H1 (cell line): ENCODE measurements at regions not wholly inside any gene's neighbourhood (a gene's known extent, or its start where the extent isn't known, plus 50 kb on each side); places are given as distances from the start of the nearest gene placed in this dataset.

Experiments
- CTCF ChIA-PET: fragments of 300-600 bp; sonication (Branson Sonifier 250); formaldehyde crosslinking; loops from one replicate; lab custom pipeline; 2021; ENCODE audit not compliant: partially characterized antibody; lab: Charles Lee
- POLR2A ChIA-PET: fragments of 300-600 bp; sonication (Branson Sonifier 250); formaldehyde crosslinking; loops from one replicate; lab custom pipeline; 2021; ENCODE audit warnings: inconsistent platforms; ENCODE audit not compliant: partially characterized antibody; lab: Charles Lee
- DNase-seq, 2 experiments: peaks; one replicate each; pipeline versions ENCODE4 v3.0.0 to v3.0.0-alpha.2; 2010 to 2022; ENCODE audit warnings: low spot score in 2 of 2, low read depth in 1 of 2, mixed read lengths in 1 of 2
- FAIRE-seq: peaks from 2 replicates; lab custom pipeline; 2011; peaks lifted over from hg19 to GRCh38; lab: Jason Lieb, UNC
- H2AFZ ChIP-seq: 2 replicates; pipeline ENCODE4 v1.8.1; 2012; ENCODE audit warnings: low read length, inconsistent platforms
- H2AK5ac ChIP-seq: 2 replicates; pipeline ENCODE4 v1.6.1; 2013; ENCODE audit warnings: low read depth, low read length
- H2BK120ac ChIP-seq: replicated peaks from 2 replicates; pipeline ENCODE3; 2013; ENCODE audit warnings: low read depth, low read length, inconsistent platforms
- H2BK12ac ChIP-seq: 2 replicates; pipeline ENCODE4 v1.6.1; 2013; ENCODE audit warnings: low read depth, low read length
- H2BK15ac ChIP-seq: 2 replicates; pipeline ENCODE4 v1.6.1; 2013; ENCODE audit warnings: low read length
- H2BK20ac ChIP-seq: 2 replicates; pipeline ENCODE4 v1.6.1; 2013; ENCODE audit warnings: low read length
- H2BK5ac ChIP-seq: 2 replicates; pipeline ENCODE4 v1.6.1; 2013; ENCODE audit warnings: low read depth, low read length
- H3K14ac ChIP-seq: 2 replicates; pipeline ENCODE4 v1.6.1; 2013; ENCODE audit warnings: inconsistent platforms; ENCODE audit not compliant: insufficient read length
- H3K18ac ChIP-seq: 2 replicates; pipeline ENCODE4 v1.6.1; 2013; ENCODE audit warnings: low read length; ENCODE audit errors: extremely low read depth
- H3K23ac ChIP-seq: 2 replicates; pipeline ENCODE4 v1.6.1; 2013; ENCODE audit warnings: inconsistent platforms; ENCODE audit not compliant: insufficient read length
- H3K23me2 ChIP-seq: 2 replicates; pipeline ENCODE4 v1.6.1; 2013; ENCODE audit warnings: low read depth, low read length
- H3K27ac ChIP-seq: 2 replicates; pipeline ENCODE4 v1.6.1; 2011; ENCODE audit warnings: low read depth, low read length, inconsistent platforms
- H3K27me3 ChIP-seq, 4 experiments: replicated peaks in 1 of 4; 1 replicate in 1 of 4; 2 replicates in 3 of 4; pipeline versions ENCODE4 v1.6.1 to v1.8.1; 2011 to 2013; ENCODE audit warnings: low read length in 3 of 4, mild to moderate bottlenecking in 3 of 4, inconsistent platforms in 2 of 4, mixed read lengths in 2 of 4, moderate library complexity in 1 of 4; ENCODE audit not compliant: control insufficient read depth in 3 of 4, insufficient read depth in 3 of 4; ENCODE audit errors: extremely low read depth in 1 of 4
- H3K36me3 ChIP-seq, 4 experiments: 2 replicates each; pipeline versions ENCODE4 v1.6.1 to v1.8.1; 2011 to 2013; ENCODE audit warnings: mild to moderate bottlenecking in 4 of 4, low read length in 3 of 4, moderate library complexity in 2 of 4, control low read depth in 1 of 4, inconsistent platforms in 1 of 4; ENCODE audit not compliant: insufficient read depth in 4 of 4, control insufficient read depth in 2 of 4
- H3K4ac ChIP-seq: replicated peaks from 2 replicates; pipeline ENCODE3; 2013; ENCODE audit warnings: low read length, low read depth, mixed read lengths, inconsistent platforms; ENCODE audit not compliant: insufficient read length
- H3K4me1 ChIP-seq, 4 experiments: replicated peaks in 1 of 4; 1 replicate in 1 of 4; 2 replicates in 3 of 4; pipeline versions ENCODE4 v1.6.1 to v1.8.1; 2011 to 2013; ENCODE audit warnings: low read length in 3 of 4, inconsistent platforms in 2 of 4, mixed read lengths in 1 of 4; ENCODE audit not compliant: insufficient read depth in 4 of 4, control insufficient read depth in 3 of 4
- H3K4me2 ChIP-seq, 2 experiments: 2 replicates each; pipeline versions ENCODE4 v1.6.1 to v1.8.1; 2011 to 2013; ENCODE audit warnings: low read depth in 2 of 2, low read length in 2 of 2, control low read depth in 1 of 2, inconsistent platforms in 1 of 2, mild to moderate bottlenecking in 1 of 2; ENCODE audit not compliant: insufficient read depth in 1 of 2
- H3K4me3 ChIP-seq, 4 experiments: fragments of 200-600, 300-600 bp in 1 of 4; sonication (generic), shearing (Covaris generic), sonication (Bioruptor Twin) in 1 of 4; 2 replicates each; pipeline versions ENCODE4 v1.5.1 to v1.8.1; 2011 to 2016; ENCODE audit warnings: low read length in 4 of 4, low read depth in 3 of 4, control low read depth in 2 of 4, inconsistent platforms in 2 of 4, mild to moderate bottlenecking in 2 of 4, mixed read lengths in 1 of 4, moderate library complexity in 1 of 4; ENCODE audit not compliant: insufficient read depth in 2 of 4; ENCODE audit errors: extremely low read depth in 1 of 4
- H3K56ac ChIP-seq: replicated peaks from 2 replicates; pipeline ENCODE3; 2013; ENCODE audit warnings: low read depth, mild to moderate bottlenecking, mixed read lengths, low read length, inconsistent platforms; ENCODE audit not compliant: insufficient read length
- H3K79me1 ChIP-seq: 2 replicates; pipeline ENCODE4 v1.6.1; 2013; ENCODE audit warnings: low read depth, low read length, control low read depth
- H3K79me2 ChIP-seq, 2 experiments: 2 replicates each; pipeline versions ENCODE4 v1.6.1 to v1.8.1; 2012 to 2013; ENCODE audit warnings: low read length in 2 of 2, mild to moderate bottlenecking in 2 of 2, inconsistent platforms in 1 of 2; ENCODE audit not compliant: insufficient read depth in 2 of 2, control insufficient read depth in 1 of 2
- H3K9ac ChIP-seq, 4 experiments: replicated peaks in 1 of 4; 1 replicate in 1 of 4; 2 replicates in 3 of 4; pipeline versions ENCODE4 v1.6.1 to v1.8.1; 2011 to 2013; ENCODE audit warnings: low read depth in 3 of 4, low read length in 3 of 4, control low read depth in 2 of 4, mild to moderate bottlenecking in 2 of 4, moderate library complexity in 2 of 4, inconsistent platforms in 1 of 4; ENCODE audit errors: extremely low read depth in 1 of 4
- H3K9me3 ChIP-seq, 2 experiments: 2 replicates each; pipeline versions ENCODE4 v1.6.1 to v1.8.1; 2012 to 2013; ENCODE audit warnings: mild to moderate bottlenecking in 2 of 2, moderate library complexity in 2 of 2, control low read depth in 1 of 2, inconsistent platforms in 1 of 2, low read depth in 1 of 2, low read length in 1 of 2, mixed read lengths in 1 of 2; ENCODE audit not compliant: insufficient read depth in 2 of 2
- H4K20me1 ChIP-seq, 2 experiments: replicated peaks in 1 of 2; 2 replicates each; pipeline versions ENCODE3 to v1.8.1; 2011 to 2013; ENCODE audit warnings: inconsistent platforms in 2 of 2, low read length in 2 of 2, mild to moderate bottlenecking in 1 of 2; ENCODE audit not compliant: insufficient read depth in 2 of 2, control insufficient read depth in 1 of 2
- H4K5ac ChIP-seq: 2 replicates; pipeline ENCODE4 v1.6.1; 2013; ENCODE audit warnings: low read length, low read depth, mixed read lengths, inconsistent platforms; ENCODE audit not compliant: insufficient read length
- H4K8ac ChIP-seq: 2 replicates; pipeline ENCODE4 v1.8.0; 2013; ENCODE audit warnings: mild to moderate bottlenecking, moderate library complexity, low read length, inconsistent platforms; ENCODE audit not compliant: insufficient read depth; ENCODE audit errors: extremely low read depth
- H4K91ac ChIP-seq: replicated peaks from 2 replicates; pipeline ENCODE3; 2013; ENCODE audit warnings: low read length, mixed read lengths, inconsistent platforms; ENCODE audit not compliant: insufficient read length
- ATF2 ChIP-seq: IDR thresholded peaks from 2 replicates; pipeline ENCODE4 v1.6.1; 2012; ENCODE audit warnings: low read length, inconsistent platforms
- CHD2 ChIP-seq: IDR thresholded peaks from 2 replicates; pipeline ENCODE4 v1.6.1; 2012; ENCODE audit warnings: low read length, improper control_type of control experiment
- E2F6 ChIP-seq: IDR thresholded peaks from 2 replicates; pipeline ENCODE4 v1.6.1; 2012; ENCODE audit warnings: inconsistent platforms
- GTF2F1 ChIP-seq: IDR thresholded peaks from 2 replicates; pipeline ENCODE4 v1.6.1; 2012; ENCODE audit warnings: low read depth, low read length, improper control_type of control experiment, borderline replicate concordance
- KDM4A ChIP-seq: IDR thresholded peaks from one replicate; pipeline ENCODE4 v1.7.1; 2012; ENCODE audit warnings: low read depth, mild to moderate bottlenecking, moderate library complexity, low read length, inconsistent platforms; ENCODE audit not compliant: severe bottlenecking
- MAX ChIP-seq: IDR thresholded peaks from 2 replicates; pipeline ENCODE4 v1.6.1; 2012; ENCODE audit warnings: inconsistent platforms
- RFX5 ChIP-seq: IDR thresholded peaks from 2 replicates; pipeline ENCODE4 v1.6.1; 2011; ENCODE audit warnings: low read depth, low read length, improper control_type of control experiment, borderline replicate concordance
- SIX5 ChIP-seq: IDR thresholded peaks from 2 replicates; pipeline ENCODE4 v1.6.1; 2011; ENCODE audit warnings: mild to moderate bottlenecking, low read depth, low read length
- SRF ChIP-seq: IDR thresholded peaks from 2 replicates; pipeline ENCODE4 v1.6.1; 2011; ENCODE audit warnings: mild to moderate bottlenecking, low read depth, low read length, moderate library complexity
- YY1 ChIP-seq: IDR thresholded peaks from 2 replicates; pipeline ENCODE4 v1.6.1; 2011; ENCODE audit warnings: low read depth, mild to moderate bottlenecking, low read length
- ZNF274 ChIP-seq: IDR thresholded peaks from 2 replicates; pipeline ENCODE4 v1.7.0; 2012; ENCODE audit warnings: low read length, borderline replicate concordance; ENCODE audit errors: extremely low read depth
- WGBS, 2 experiments: shearing (Covaris generic) in 1 of 2; methylation state at CpG; one replicate each; pipeline versions ENCODE4 v1.1.6 to v1.1.7; 2013 to 2015; ENCODE audit warnings: low lambda C conversion rate in 2 of 2, mixed read lengths in 2 of 2, inconsistent platforms in 1 of 2, low coverage in 1 of 2, missing lambda C conversion rate in 1 of 2; ENCODE audit not compliant: insufficient replicate concordance in 2 of 2, insufficient coverage in 1 of 2, insufficient read length in 1 of 2; ENCODE audit errors: extremely low coverage in 1 of 2, missing lambda C conversion rate in 1 of 2; 5-methylcytosine and 5-hydroxymethylcytosine counted together

GRCh38 chr3:39592311-39593050 is 125.0 kb downstream of the MOBP start:
- Histone ChIP-seq H2AFZ (no peak overlapping the region), H2BK120ac (no peak overlapping the region), H3K36me3 (no peaks in the 10 kb centered on the region), H3K56ac (no peak overlapping the region), H3K9me3 (no peaks in the 10 kb centered on the region), H2BK20ac (no peak overlapping the region), H4K20me1 (no peaks in the 10 kb centered on the region), H3K18ac (no peak overlapping the region), H3K23me2 (no peaks in the 10 kb centered on the region), H3K79me2 (no peaks in the 10 kb centered on the region), H3K14ac (no peak overlapping the region), H3K9ac (no peak overlapping the region), H4K91ac (no peak overlapping the region), H3K4ac (no peak overlapping the region), H2BK15ac (no peak overlapping the region), H2AK5ac (no peak overlapping the region), H3K4me2 (no peak overlapping the region), H2BK5ac (no peak overlapping the region), H3K4me3 (no peak overlapping the region), H4K8ac (no peak overlapping the region), H3K79me1 (no peaks in the 10 kb centered on the region), H2BK12ac (no peak overlapping the region), H4K5ac (no peak overlapping the region), H3K27ac (no peak overlapping the region), H3K4me1 (no peaks in the 10 kb centered on the region), H3K23ac (no peak overlapping the region), H3K27me3 (no peaks in the 10 kb centered on the region)
- ChIA-PET CTCF (no interaction called here), POLR2A (no interaction called here)
- WGBS, 2 experiments: 92% methylated on average over 5 of the region's 5 CpGs; no CpG with 5 or more reads in 1 of the 2 experiments
- TF ChIP-seq RFX5: no peak
- no peak for TF ChIP-seq ZNF274
- no peak for TF ChIP-seq ATF2
- TF ChIP-seq SRF: no peak
- no peak for TF ChIP-seq SIX5
- no peak for TF ChIP-seq E2F6
- TF ChIP-seq CHD2: no peak
- no peak for TF ChIP-seq MAX
- no peak for TF ChIP-seq YY1
- TF ChIP-seq GTF2F1: no peak
- no peak for TF ChIP-seq KDM4A
- no peak for FAIRE-seq
- DNase-seq: no peak
